ENCODE measurements at regions not wholly inside any gene's neighbourhood (a gene's known extent, or its start where the extent isn't known, plus 50 kb on each side); places are given as distances from the start of the nearest gene placed in this dataset.

- Histone ChIP-seq H3K4me3 (ENCODE audit: insufficient read depth, low read length, poor library complexity, severe bottlenecking) (no peak overlapping the region), H3K9ac (ENCODE audit: low read length) (no peak overlapping the region)
- TF ChIP-seq CTCF (IDR thresholded peaks at IDR 0.05; ENCODE audit: insufficient read depth, low read length, poor library complexity, severe bottlenecking) = no peak
- no peak for TF ChIP-seq EZH2phosphoT487 (conservative IDR thresholded peaks at IDR 0.05; ENCODE audit: low read length)
Observed at GRCh38 chr10:90430186-90430585, 427.7 kb downstream of the HTR7 start.

GRCh38 chr10:90432866-90433265, 425.0 kb downstream of the HTR7 start:
- no peaks in the 10 kb centered on the region for H3F3A ChIP-seq (ENCODE audit: insufficient read depth)
- H3K9me2 ChIP-seq (replicated peaks; ENCODE audit: insufficient read depth, low read length) = no peaks in the 10 kb centered on the region
- H4K20me1 ChIP-seq (ENCODE audit: low read depth, low read length) = no peaks in the 10 kb centered on the region
- H3K27ac ChIP-seq (ENCODE audit: low read depth, low read length) = no peak overlapping the region
- H3K4me3 ChIP-seq (ENCODE audit: insufficient read depth, low read length, poor library complexity, severe bottlenecking) = no peak overlapping the region
- no peak overlapping the region for H3K4me2 ChIP-seq (ENCODE audit: low read depth, low read length, poor library complexity, severe bottlenecking)
- TF ChIP-seq EZH2phosphoT487 (conservative IDR thresholded peaks at IDR 0.05; ENCODE audit: low read length) = no peak
- TF ChIP-seq CTCF (IDR thresholded peaks at IDR 0.05; ENCODE audit: insufficient read depth, low read length, poor library complexity, severe bottlenecking) = no peak
- H3K36me3 ChIP-seq (ENCODE audit: low read length) = no peaks in the 10 kb centered on the region
- no peaks in the 10 kb centered on the region for H3K27me3 ChIP-seq (ENCODE audit: low read length)
- no peaks in the 10 kb centered on the region for H3K9me3 ChIP-seq (ENCODE audit: insufficient read depth, low read length)
- H3K9ac ChIP-seq (ENCODE audit: low read length) = no peak overlapping the region
- no peak overlapping the region for H2AFZ ChIP-seq (ENCODE audit: low read depth, low read length, severe bottlenecking)
- H3K79me2 ChIP-seq (ENCODE audit: insufficient read depth, low read length) = no peaks in the 10 kb centered on the region

More at GRCh38 chr10:90430186-90430585, 427.7 kb downstream of the HTR7 start:
- H3K79me2 ChIP-seq (ENCODE audit: insufficient read depth, low read length) = no peaks in the 10 kb centered on the region
- no peaks in the 10 kb centered on the region for H4K20me1 ChIP-seq (ENCODE audit: low read depth, low read length)
- H3K9me2 ChIP-seq (replicated peaks; ENCODE audit: insufficient read depth, low read length) = no peaks in the 10 kb centered on the region
- no peak overlapping the region for H2AFZ ChIP-seq (ENCODE audit: low read depth, low read length, severe bottlenecking)
- H3K27me3 ChIP-seq (ENCODE audit: low read length) = no peaks in the 10 kb centered on the region
- H3K4me2 ChIP-seq (ENCODE audit: low read depth, low read length, poor library complexity, severe bottlenecking) = no peak overlapping the region
- no peaks in the 10 kb centered on the region for H3K36me3 ChIP-seq (ENCODE audit: low read length)
- no peak overlapping the region for H3K27ac ChIP-seq (ENCODE audit: low read depth, low read length)
- H3F3A ChIP-seq (ENCODE audit: insufficient read depth) = no peaks in the 10 kb centered on the region
- H3K9me3 ChIP-seq (ENCODE audit: insufficient read depth, low read length) = no peaks in the 10 kb centered on the region

GRCh38 chr10:90435296-90435695, 422.5 kb downstream of the HTR7 start:
- Histone ChIP-seq H3K9me2 (replicated peaks; ENCODE audit: insufficient read depth, low read length) (no peaks in the 10 kb centered on the region), H3K79me2 (ENCODE audit: insufficient read depth, low read length) (no peaks in the 10 kb centered on the region), H3K9ac (ENCODE audit: low read length) (no peak overlapping the region), H3K4me3 (ENCODE audit: insufficient read depth, low read length, poor library complexity, severe bottlenecking) (no peak overlapping the region), H2AFZ (ENCODE audit: low read depth, low read length, severe bottlenecking) (no peak overlapping the region), H3K4me2 (ENCODE audit: low read depth, low read length, poor library complexity, severe bottlenecking) (no peak overlapping the region), H3F3A (ENCODE audit: insufficient read depth) (no peaks in the 10 kb centered on the region), H3K9me3 (ENCODE audit: insufficient read depth, low read length) (no peaks in the 10 kb centered on the region), H4K20me1 (ENCODE audit: low read depth, low read length) (no peaks in the 10 kb centered on the region), H3K36me3 (ENCODE audit: low read length) (no peaks in the 10 kb centered on the region), H3K27ac (ENCODE audit: low read depth, low read length) (no peak overlapping the region), H3K27me3 (ENCODE audit: low read length) (no peaks in the 10 kb centered on the region)
- TF ChIP-seq EZH2phosphoT487 (conservative IDR thresholded peaks at IDR 0.05; ENCODE audit: low read length) (no peak), CTCF (IDR thresholded peaks at IDR 0.05; ENCODE audit: insufficient read depth, low read length, poor library complexity, severe bottlenecking) (no peak)

All from SU-DHL-6 (cell line).